ENCODE measurements at regions not wholly inside any gene's neighbourhood (a gene's known extent, or its start where the extent isn't known, plus 50 kb on each side); places are given as distances from the start of the nearest gene placed in this dataset.
"Not testable (repeated sequence)": the region's sequence is repeated elsewhere in the genome, so short reads cannot be mapped to it uniquely, and the experiment has no call there.

- TF ChIP-seq POLR2A, CTCF (IDR thresholded peaks at IDR 0.05): not testable (repeated sequence)
These were observed 504.4 kb upstream of the SEL1L start for GRCh38 chr14:82038066-82038465.
